GM12891 (cell line): ENCODE measurements at regions not wholly inside any gene's neighbourhood (a gene's known extent, or its start where the extent isn't known, plus 50 kb on each side); places are given as distances from the start of the nearest gene placed in this dataset.

Experiments
- POLR2A ChIP-seq: IDR thresholded peaks from 2 replicates; pipeline ENCODE4 v1.6.1; 2011; ENCODE audit warnings: low read depth, low read length, control low read depth
- TAF1 ChIP-seq: IDR thresholded peaks from 2 replicates; pipeline ENCODE4 v1.6.1; 2011; ENCODE audit warnings: low read depth, low read length, control low read depth

DNA sequence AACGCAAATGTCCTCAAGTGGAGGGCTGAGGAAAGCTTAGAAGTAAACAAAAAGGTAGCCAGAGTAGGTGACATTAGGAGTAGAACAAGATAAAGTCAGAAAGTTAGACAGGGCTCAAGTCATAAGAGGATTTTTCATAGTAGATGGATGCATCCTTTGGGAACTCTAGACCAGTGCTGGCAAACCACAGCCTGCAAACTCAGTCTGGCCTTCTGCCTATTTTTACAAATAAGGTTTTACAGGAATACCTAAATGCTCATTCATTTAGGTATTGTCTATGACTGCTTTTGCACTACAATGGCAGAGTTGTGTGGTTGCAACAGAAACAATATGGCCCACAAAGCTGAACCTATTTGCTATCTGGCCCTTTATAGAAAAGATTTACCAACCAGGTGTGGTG is 116.0 kb upstream of the HMHB1 start:
- TF ChIP-seq POLR2A: no peak
- no peak for TF ChIP-seq TAF1
